Transverse colon (tissue), 4 donors: ENCODE measurements at regions not wholly inside any gene's neighbourhood (a gene's known extent, or its start where the extent isn't known, plus 50 kb on each side); places are given as distances from the start of the nearest gene placed in this dataset.

Source experiments
- EP300 ChIP-seq: sonication (generic); formaldehyde crosslinking; IDR thresholded peaks from one replicate; pipeline ENCODE4 v1.6.1; 2017; ENCODE audit warnings: antibody characterized with exemption, low read depth
- POLR2A ChIP-seq: fragments of 450-650 bp; IDR thresholded peaks from one replicate; pipeline ENCODE4 v1.6.1; 2016; ENCODE audit warnings: antibody characterized with exemption, mild to moderate bottlenecking, moderate library complexity
- POLR2AphosphoS5 ChIP-seq, 3 donors: sonication (generic); formaldehyde crosslinking; IDR thresholded peaks; one replicate each; pipeline ENCODE4 v1.6.1; 2016; ENCODE audit warnings: antibody characterized with exemption in 3 of 3
- TF ChIP-seq, protein P1 (sequence below), 5 experiments: fragments of 200-600 bp in 3 of 5; fragments of 450-650 bp in 2 of 5; sonication (generic) in 3 of 5; IDR thresholded peaks; 1 replicate in 2 of 5; 2 replicates in 3 of 5; pipeline ENCODE4 v1.5.1; 2016 to 2017; ENCODE audit warnings: antibody characterized with exemption in 5 of 5, inconsistent platforms in 3 of 5, mild to moderate bottlenecking in 2 of 5, moderate library complexity in 1 of 5

DNA sequence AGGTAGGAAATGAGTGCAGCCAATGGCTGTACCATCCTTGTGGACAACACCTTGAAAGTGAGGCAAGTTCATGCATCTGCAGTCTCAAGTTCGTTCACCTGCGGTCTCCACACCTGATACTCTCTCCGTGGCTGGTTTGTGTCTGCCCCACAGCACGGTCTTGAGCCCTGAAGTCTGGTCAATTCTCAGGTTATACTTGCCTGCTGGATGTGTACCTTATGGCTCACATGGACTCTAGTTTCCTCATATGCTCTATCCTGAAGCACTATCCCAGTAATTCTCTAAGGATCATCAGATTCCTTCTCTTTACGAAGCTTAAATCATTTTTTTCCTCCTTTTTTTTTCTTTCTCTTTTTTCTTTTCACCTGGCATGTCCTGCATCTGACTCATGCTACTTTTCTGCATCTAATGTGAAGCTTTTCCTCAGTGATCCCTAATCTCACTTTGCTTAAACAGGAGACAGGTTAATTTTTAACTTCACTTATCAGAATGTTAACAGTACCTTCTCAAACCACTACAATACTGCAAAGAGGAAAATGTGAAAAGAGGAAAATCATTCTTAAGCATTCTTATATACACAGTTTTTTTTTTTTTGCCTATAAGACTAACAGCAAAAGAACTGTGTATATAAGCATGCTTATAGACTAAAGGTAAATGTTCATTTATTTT, 511.2 kb downstream of the SOX11 start:
- TF ChIP-seq, protein P1, sequence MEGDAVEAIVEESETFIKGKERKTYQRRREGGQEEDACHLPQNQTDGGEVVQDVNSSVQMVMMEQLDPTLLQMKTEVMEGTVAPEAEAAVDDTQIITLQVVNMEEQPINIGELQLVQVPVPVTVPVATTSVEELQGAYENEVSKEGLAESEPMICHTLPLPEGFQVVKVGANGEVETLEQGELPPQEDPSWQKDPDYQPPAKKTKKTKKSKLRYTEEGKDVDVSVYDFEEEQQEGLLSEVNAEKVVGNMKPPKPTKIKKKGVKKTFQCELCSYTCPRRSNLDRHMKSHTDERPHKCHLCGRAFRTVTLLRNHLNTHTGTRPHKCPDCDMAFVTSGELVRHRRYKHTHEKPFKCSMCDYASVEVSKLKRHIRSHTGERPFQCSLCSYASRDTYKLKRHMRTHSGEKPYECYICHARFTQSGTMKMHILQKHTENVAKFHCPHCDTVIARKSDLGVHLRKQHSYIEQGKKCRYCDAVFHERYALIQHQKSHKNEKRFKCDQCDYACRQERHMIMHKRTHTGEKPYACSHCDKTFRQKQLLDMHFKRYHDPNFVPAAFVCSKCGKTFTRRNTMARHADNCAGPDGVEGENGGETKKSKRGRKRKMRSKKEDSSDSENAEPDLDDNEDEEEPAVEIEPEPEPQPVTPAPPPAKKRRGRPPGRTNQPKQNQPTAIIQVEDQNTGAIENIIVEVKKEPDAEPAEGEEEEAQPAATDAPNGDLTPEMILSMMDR (IDR thresholded peaks at IDR 0.05) = no peak
- TF ChIP-seq POLR2AphosphoS5 (IDR thresholded peaks at IDR 0.05) (no peak), POLR2A (no peak), EP300 (no peak)
